Spleen (tissue), 11 donors: ENCODE measurements at regions not wholly inside any gene's neighbourhood (a gene's known extent, or its start where the extent isn't known, plus 50 kb on each side); places are given as distances from the start of the nearest gene placed in this dataset.

ENCODE experiments used
- DNase-seq: peaks from one replicate; pipeline ENCODE4 v3.0.0-alpha.2; 2020
- H3K27ac ChIP-seq, 8 donors: fragments of 200-600 bp; sonication (generic) in 7 of 8; 1 replicate in 4 of 8; 2 replicates in 4 of 8; pipeline versions ENCODE4 v1.5.0 to v1.8.0; 2016 to 2021; ENCODE audit warnings: inconsistent platforms in 4 of 8, mild to moderate bottlenecking in 4 of 8, moderate library complexity in 1 of 8
- H3K27me3 ChIP-seq, 7 donors: fragments of 200-600 bp; sonication (generic) in 6 of 7; replicated peaks in 1 of 7; 1 replicate in 4 of 7; 2 replicates in 3 of 7; pipeline versions ENCODE4 v1.5.0 to v1.8.0; 2016 to 2021; ENCODE audit warnings: inconsistent platforms in 3 of 7, mild to moderate bottlenecking in 1 of 7
- H3K36me3 ChIP-seq, 6 donors: fragments of 200-600 bp; sonication (generic) in 5 of 6; 1 replicate in 4 of 6; 2 replicates in 2 of 6; pipeline versions ENCODE4 v1.5.0 to v1.8.0; 2016 to 2021; ENCODE audit warnings: inconsistent platforms in 2 of 6
- H3K4me1 ChIP-seq, 6 donors: fragments of 200-600 bp; sonication (generic) in 5 of 6; 1 replicate in 3 of 6; 2 replicates in 3 of 6; pipeline versions ENCODE4 v1.5.0 to v1.8.0; 2016 to 2021; ENCODE audit warnings: inconsistent platforms in 3 of 6
- H3K4me3 ChIP-seq, 8 donors: fragments of 200-600 bp; sonication (generic) in 7 of 8; 1 replicate in 4 of 8; 2 replicates in 4 of 8; pipeline versions ENCODE4 v1.5.0 to v1.8.0; 2016 to 2021; ENCODE audit warnings: inconsistent platforms in 4 of 8, mild to moderate bottlenecking in 4 of 8, moderate library complexity in 2 of 8
- H3K9me3 ChIP-seq, 8 donors: fragments of 200-600 bp; sonication (generic) in 7 of 8; 1 replicate in 4 of 8; 2 replicates in 4 of 8; pipeline versions ENCODE4 v1.5.0 to v1.8.0; 2016 to 2021; ENCODE audit warnings: inconsistent platforms in 4 of 8
- CTCF ChIP-seq, 11 experiments: fragments of 200-600 bp in 7 of 11; fragments of 450-650 bp in 4 of 11; sonication (generic) in 4 of 11; IDR thresholded peaks in 8 of 11; conservative IDR thresholded peaks in 3 of 11; 1 replicate in 7 of 11; 2 replicates in 4 of 11; pipeline versions ENCODE4 v1.4.0 to v1.8.0; 2016 to 2021; ENCODE audit warnings: antibody characterized with exemption in 11 of 11, inconsistent platforms in 4 of 11, mild to moderate bottlenecking in 1 of 11
- POLR2A ChIP-seq, 3 donors: fragments of 450-650 bp; IDR thresholded peaks; one replicate each; pipeline ENCODE4 v1.5.1; 2017; ENCODE audit warnings: antibody characterized with exemption in 3 of 3, mild to moderate bottlenecking in 1 of 3
- POLR2AphosphoS5 ChIP-seq, 3 donors: sonication (generic); formaldehyde crosslinking; IDR thresholded peaks; one replicate each; pipeline ENCODE4 v1.5.1; 2017; ENCODE audit warnings: antibody characterized with exemption in 3 of 3
- WGBS, 5 donors: extraction: QIAGEN DNeasy Blood & Tissue Kit in 3 of 5; methylation state at CpG; one replicate each; pipeline versions ENCODE4 v1.1.5 to v1.1.7; 2013 to 2018; 5-methylcytosine and 5-hydroxymethylcytosine counted together
- intact Hi-C: fragments of 100-400 bp; cut with DNase I; formaldehyde crosslinking; loops from one replicate; pipeline ENCODE4 v1.15.0; 2023; ENCODE audit warnings: low total_unique reads
- donor health status: healthy with polysubstance abuse.
- donor health status: DM: no; HTN: no; CAD: no; lungs with moderate emphysema.
- donor health status: DM: no; HTN: no; CAD: no.
- donor health status: Bipolar disorder and iron deficiency.
- donor health status: healthy.
- donor health status: DM: no; HTN: no; CAD: no.
- donor health status: DM: yes; HTN: yes; CAD: no.

GRCh38 chr13:65901723-65902122, 1328.4 kb downstream of the PCDH9 start:
- TF ChIP-seq CTCF (IDR thresholded peaks at IDR 0.05 in 8 of 11, conservative IDR thresholded peaks at IDR 0.05 in 3 of 11): no peak
- TF ChIP-seq POLR2A (IDR thresholded peaks at IDR 0.05): no peak
- no peak for TF ChIP-seq POLR2AphosphoS5 (IDR thresholded peaks at IDR 0.05)
- Histone ChIP-seq H3K36me3 (no peaks in the 10 kb centered on the region), H3K4me1 (no peaks in the 10 kb centered on the region)

GRCh38 chr13:65894049-65894448, 1336.1 kb downstream of the PCDH9 start:
- no peaks in the 10 kb centered on the region for H3K4me1 ChIP-seq

More at GRCh38 chr13:65901723-65902122, 1328.4 kb downstream of the PCDH9 start:
- no peak overlapping the region for H3K4me3 ChIP-seq
- intact Hi-C loops: no loop called here
- no peak overlapping the region for H3K27ac ChIP-seq
- no peak for DNase-seq
- no peaks in the 10 kb centered on the region for H3K27me3 ChIP-seq
- H3K9me3 ChIP-seq: peaks cover 0 to 43% (median 19%) of the 10 kb centered on the region in 8 donors

GRCh38 chr13:65892859-65893258, 1337.3 kb downstream of the PCDH9 start:
- no peaks in the 10 kb centered on the region for H3K27me3 ChIP-seq
- H3K4me1 ChIP-seq: no peaks in the 10 kb centered on the region
- DNase-seq: no peak
- H3K9me3 ChIP-seq: peaks cover 0 to 4% (median 0%) of the 10 kb centered on the region in 8 donors
- H3K27ac ChIP-seq: no peak overlapping the region
- H3K36me3 ChIP-seq: no peaks in the 10 kb centered on the region
- TF ChIP-seq POLR2AphosphoS5 (IDR thresholded peaks at IDR 0.05): no peak
- no peak for TF ChIP-seq CTCF (IDR thresholded peaks at IDR 0.05 in 8 of 11, conservative IDR thresholded peaks at IDR 0.05 in 3 of 11)
- TF ChIP-seq POLR2A (IDR thresholded peaks at IDR 0.05): no peak
- intact Hi-C loops: no loop called here
- H3K4me3 ChIP-seq: no peak overlapping the region

More at GRCh38 chr13:65894049-65894448, 1336.1 kb downstream of the PCDH9 start:
- H3K9me3 ChIP-seq: peaks cover 0 to 3% (median 0%) of the 10 kb centered on the region in 8 donors
- no peak overlapping the region for H3K4me3 ChIP-seq
- no peaks in the 10 kb centered on the region for H3K27me3 ChIP-seq
- no peak overlapping the region for H3K27ac ChIP-seq
- TF ChIP-seq CTCF (IDR thresholded peaks at IDR 0.05 in 8 of 11, conservative IDR thresholded peaks at IDR 0.05 in 3 of 11) (no peak), POLR2AphosphoS5 (IDR thresholded peaks at IDR 0.05) (no peak), POLR2A (IDR thresholded peaks at IDR 0.05) (no peak)
- H3K36me3 ChIP-seq: no peaks in the 10 kb centered on the region
- 84 to 96% (median 85%) methylated on average over 2 of the region's 2 CpGs for WGBS, 5 donors
- intact Hi-C loops: no loop called here
- no peak for DNase-seq

GRCh38 chr13:65889368-65889767, 1340.8 kb downstream of the PCDH9 start:
- Histone ChIP-seq H3K27me3 (no peaks in the 10 kb centered on the region), H3K4me1 (no peaks in the 10 kb centered on the region), H3K27ac (no peak overlapping the region), H3K36me3 (no peaks in the 10 kb centered on the region), H3K9me3 (peaks cover 0 to 4% (median 0%) of the 10 kb centered on the region in 8 donors), H3K4me3 (no peak overlapping the region)
- whole genome bisulfite sequencing, 5 donors: 73 to 90% (median 77%) methylated on average over 5 of the region's 5 CpGs
- DNase-seq: no peak
- TF ChIP-seq POLR2AphosphoS5 (IDR thresholded peaks at IDR 0.05) (no peak), CTCF (IDR thresholded peaks at IDR 0.05 in 8 of 11, conservative IDR thresholded peaks at IDR 0.05 in 3 of 11) (no peak)
- intact Hi-C loops: no loop called here
